PC-9 (cell line): ENCODE measurements at regions not wholly inside any gene's neighbourhood (a gene's known extent, or its start where the extent isn't known, plus 50 kb on each side); places are given as distances from the start of the nearest gene placed in this dataset.

Source experiments
- EZH2 ChIP-seq: fragments of 200-600 bp; sonication (generic); IDR thresholded peaks from 2 replicates; pipeline ENCODE4 v1.8.0; 2017; ENCODE audit warnings: antibody characterized with exemption, low read depth
- TF ChIP-seq, protein P1 (sequence below): fragments of 200-600 bp; sonication (generic); conservative IDR thresholded peaks from 2 replicates; pipeline ENCODE4 v1.6.1; 2017; ENCODE audit warnings: mixed run types, antibody characterized with exemption, mild to moderate bottlenecking, moderate library complexity

DNA sequence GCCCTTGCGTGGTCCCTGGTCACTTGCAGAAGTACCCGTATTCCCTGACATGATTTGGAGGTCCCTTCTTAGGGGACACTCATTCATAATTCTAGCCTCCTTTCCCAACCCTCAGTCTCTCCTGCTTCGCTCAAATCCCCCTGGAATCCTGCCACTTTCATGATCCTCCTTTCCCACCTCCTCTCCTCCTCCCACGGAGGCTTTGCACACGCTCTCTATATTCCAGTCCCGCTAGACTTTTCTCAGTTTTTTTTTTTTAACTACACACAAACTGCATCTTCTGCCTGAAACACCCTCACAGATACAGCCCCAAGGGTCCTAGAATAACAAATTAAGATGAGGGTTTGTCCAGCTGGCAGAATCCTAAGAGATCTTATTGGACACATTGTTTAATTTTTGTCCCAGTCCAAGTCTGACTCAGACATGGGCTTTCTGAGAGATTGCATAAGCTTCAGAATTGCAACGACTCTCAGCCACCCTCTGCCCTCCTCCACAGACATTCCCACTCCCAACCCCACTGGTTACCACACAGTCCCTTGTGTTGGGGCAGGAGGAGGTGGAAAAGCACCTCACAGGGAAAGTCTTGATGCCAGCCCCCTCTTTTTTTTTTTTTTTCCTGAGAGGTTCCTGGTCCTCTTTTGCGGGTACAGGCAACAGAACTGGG is 739.5 kb upstream of the EEF2KMT start:
- TF ChIP-seq, protein P1, sequence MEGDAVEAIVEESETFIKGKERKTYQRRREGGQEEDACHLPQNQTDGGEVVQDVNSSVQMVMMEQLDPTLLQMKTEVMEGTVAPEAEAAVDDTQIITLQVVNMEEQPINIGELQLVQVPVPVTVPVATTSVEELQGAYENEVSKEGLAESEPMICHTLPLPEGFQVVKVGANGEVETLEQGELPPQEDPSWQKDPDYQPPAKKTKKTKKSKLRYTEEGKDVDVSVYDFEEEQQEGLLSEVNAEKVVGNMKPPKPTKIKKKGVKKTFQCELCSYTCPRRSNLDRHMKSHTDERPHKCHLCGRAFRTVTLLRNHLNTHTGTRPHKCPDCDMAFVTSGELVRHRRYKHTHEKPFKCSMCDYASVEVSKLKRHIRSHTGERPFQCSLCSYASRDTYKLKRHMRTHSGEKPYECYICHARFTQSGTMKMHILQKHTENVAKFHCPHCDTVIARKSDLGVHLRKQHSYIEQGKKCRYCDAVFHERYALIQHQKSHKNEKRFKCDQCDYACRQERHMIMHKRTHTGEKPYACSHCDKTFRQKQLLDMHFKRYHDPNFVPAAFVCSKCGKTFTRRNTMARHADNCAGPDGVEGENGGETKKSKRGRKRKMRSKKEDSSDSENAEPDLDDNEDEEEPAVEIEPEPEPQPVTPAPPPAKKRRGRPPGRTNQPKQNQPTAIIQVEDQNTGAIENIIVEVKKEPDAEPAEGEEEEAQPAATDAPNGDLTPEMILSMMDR = no peak
- no peak for TF ChIP-seq EZH2
